ENCODE measurements at regions not wholly inside any gene's neighbourhood (a gene's known extent, or its start where the extent isn't known, plus 50 kb on each side); places are given as distances from the start of the nearest gene placed in this dataset.

GRCh38 chr7:155247479-155248365 is 50.0 kb upstream of the INSIG1 start:
- no peak for TF ChIP-seq Cebpa-rat (IDR thresholded peaks at IDR 0.05)
- Histone ChIP-seq H3K27ac (no peak overlapping the region), H3K27me3 (no peaks in the 10 kb centered on the region), H4K20me1 (no peaks in the 10 kb centered on the region), H3K4me3 (no peak overlapping the region), H3K4me1 (no peaks in the 10 kb centered on the region), H3K9me3 (replicated peaks in 1 of 11) (peaks cover 25 to 35% (median 30%) of the 10 kb centered on the region in 11 experiments), H3K9ac (no peak overlapping the region), H3K4me2 (no peak overlapping the region), H3K36me3 (0 out of 22 replicates have a peak, but pooled peaks cover 0 to 3% (median 0%) of the 10 kb centered on the region in 11 experiments)
